ENCODE measurements at regions not wholly inside any gene's neighbourhood (a gene's known extent, or its start where the extent isn't known, plus 50 kb on each side); places are given as distances from the start of the nearest gene placed in this dataset.
"Not testable (repeated sequence)": the region's sequence is repeated elsewhere in the genome, so short reads cannot be mapped to it uniquely, and the experiment has no call there.

DNA sequence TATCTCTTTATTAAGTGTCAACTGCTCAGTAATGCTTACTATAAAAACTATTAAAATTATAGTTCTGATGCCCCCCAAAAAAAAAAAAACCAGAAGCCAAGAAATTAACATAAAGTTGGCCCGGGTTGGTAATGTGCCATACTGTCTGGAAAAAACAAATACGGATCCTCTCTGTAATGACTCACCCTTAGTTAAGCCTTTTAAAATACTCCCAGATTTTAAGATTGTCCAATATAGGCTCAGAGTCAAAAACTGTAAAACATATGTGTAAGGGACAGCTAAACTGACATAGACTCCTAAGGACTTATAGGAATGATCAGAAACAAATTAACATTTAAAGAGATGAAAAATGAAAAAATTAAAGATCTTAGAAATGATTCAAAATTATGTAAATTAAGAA lies 481.1 kb downstream of the FRK start:
- TF ChIP-seq POLR2A (IDR thresholded peaks at IDR 0.05; ENCODE audit: low read length); GATA1 (IDR thresholded peaks at IDR 0.05; ENCODE audit: low read depth, low read length): not testable (repeated sequence)
